Brain microvascular endothelial cell (primary cell): ENCODE measurements at regions not wholly inside any gene's neighbourhood (a gene's known extent, or its start where the extent isn't known, plus 50 kb on each side); places are given as distances from the start of the nearest gene placed in this dataset.

Experiments
- DNase-seq: peaks from one replicate; pipeline ENCODE4 v3.0.0-alpha.2; 2020
- H3K27ac ChIP-seq: fragments of 250-450 bp; sonication (Bioruptor Pico); 2 replicates; pipeline ENCODE4 v1.5.1; 2020; ENCODE audit warnings: mild to moderate bottlenecking, moderate library complexity
- H3K27me3 ChIP-seq: fragments of 250-450 bp; sonication (Bioruptor Pico); replicated peaks from 2 replicates; pipeline ENCODE4 v1.5.1; 2020; ENCODE audit warnings: mild to moderate bottlenecking
- H3K36me3 ChIP-seq: fragments of 250-450 bp; sonication (Bioruptor Pico); replicated peaks from 2 replicates; pipeline ENCODE4 v1.5.1; 2020; ENCODE audit warnings: mild to moderate bottlenecking
- H3K4me3 ChIP-seq: 2 replicates; pipeline ENCODE4 v1.5.1; 2011; ENCODE audit warnings: low read depth, mild to moderate bottlenecking, control low read depth, low read length, moderate library complexity
- CTCF ChIP-seq: IDR thresholded peaks from 2 replicates; pipeline ENCODE4 v1.5.1; 2011; ENCODE audit warnings: low read depth, mild to moderate bottlenecking, moderate library complexity, low read length, control low read depth, inconsistent platforms; ENCODE audit errors: missing control alignments
- in situ Hi-C: cut with HindIII; loops from 2 replicates; pipeline ENCODE4 v1.10.0; 2017; ENCODE audit warnings: low sequenced_read_pairs, low pct_ligation_motif_present

- DNase-seq, result no peak
- in situ Hi-C loops, result no loop called here
- H3K27ac ChIP-seq, result no peak overlapping the region
Measured at GRCh38 chr19:28563964-28564921, 648.7 kb downstream of the UQCRFS1 start.

GRCh38 chr19:28560786-28561185 is 652.2 kb downstream of the UQCRFS1 start:
- in situ Hi-C loops, result no loop called here
- Histone ChIP-seq H3K27me3 (no peaks in the 10 kb centered on the region), H3K4me3 (no peak overlapping the region), H3K27ac (no peak overlapping the region), H3K36me3 (no peaks in the 10 kb centered on the region)
- TF ChIP-seq CTCF, result no peak
- no peak for DNase-seq

More at GRCh38 chr19:28563964-28564921, 648.7 kb downstream of the UQCRFS1 start:
- no peak overlapping the region for H3K4me3 ChIP-seq
- no peak for TF ChIP-seq CTCF
- no peaks in the 10 kb centered on the region for H3K36me3 ChIP-seq
- no peaks in the 10 kb centered on the region for H3K27me3 ChIP-seq

GRCh38 chr19:28558783-28559182 is 654.2 kb downstream of the UQCRFS1 start:
- in situ Hi-C loops, result no loop called here
- no peak for TF ChIP-seq CTCF
- no peaks in the 10 kb centered on the region for H3K36me3 ChIP-seq
- H3K4me3 ChIP-seq, result no peak overlapping the region
- no peaks in the 10 kb centered on the region for H3K27me3 ChIP-seq
- no peak for DNase-seq
- H3K27ac ChIP-seq, result no peak overlapping the region

- H3K36me3 ChIP-seq, result no peaks in the 10 kb centered on the region
- no peak overlapping the region for H3K27ac ChIP-seq
- H3K27me3 ChIP-seq, result no peaks in the 10 kb centered on the region
- in situ Hi-C loops, result no loop called here
- TF ChIP-seq CTCF, result no peak
- H3K4me3 ChIP-seq, result no peak overlapping the region
- no peak for DNase-seq
Measured at GRCh38 chr19:28556371-28556770, 656.6 kb downstream of the UQCRFS1 start.

GRCh38 chr19:28555317-28555716 is 657.6 kb downstream of the UQCRFS1 start:
- Histone ChIP-seq H3K27me3 (no peaks in the 10 kb centered on the region), H3K36me3 (no peaks in the 10 kb centered on the region), H3K27ac (no peak overlapping the region), H3K4me3 (no peak overlapping the region)
- in situ Hi-C loops, result no loop called here
- DNase-seq, result no peak
- TF ChIP-seq CTCF, result no peak
